Erythroblast (primary cell): ENCODE measurements at regions not wholly inside any gene's neighbourhood (a gene's known extent, or its start where the extent isn't known, plus 50 kb on each side); places are given as distances from the start of the nearest gene placed in this dataset.
A peak's percentile ranks its signal among the peaks of the same experiment; 100 is the strongest.
"Not testable (repeated sequence)": the region's sequence is repeated elsewhere in the genome, so short reads cannot be mapped to it uniquely, and the experiment has no call there.

Experiments
- DNase-seq, 2 experiments: peaks; one replicate each; lab custom pipeline; 2025; lab: John Stamatoyannopoulos, UW
- GATA1 ChIP-seq: IDR thresholded peaks from 2 replicates; pipeline ENCODE4 v1.6.1; 2011; ENCODE audit warnings: low read depth, mild to moderate bottlenecking, control low read depth, low read length, moderate library complexity
- POLR2A ChIP-seq: IDR thresholded peaks from 2 replicates; pipeline ENCODE4 v1.6.1; 2011; ENCODE audit warnings: mild to moderate bottlenecking, low read length

- DNase-seq: no peak
- TF ChIP-seq GATA1 (no peak), POLR2A (no peak)
Measured at GRCh38 chr1:187038784-187039183, 210.0 kb downstream of the PLA2G4A start.

DNA sequence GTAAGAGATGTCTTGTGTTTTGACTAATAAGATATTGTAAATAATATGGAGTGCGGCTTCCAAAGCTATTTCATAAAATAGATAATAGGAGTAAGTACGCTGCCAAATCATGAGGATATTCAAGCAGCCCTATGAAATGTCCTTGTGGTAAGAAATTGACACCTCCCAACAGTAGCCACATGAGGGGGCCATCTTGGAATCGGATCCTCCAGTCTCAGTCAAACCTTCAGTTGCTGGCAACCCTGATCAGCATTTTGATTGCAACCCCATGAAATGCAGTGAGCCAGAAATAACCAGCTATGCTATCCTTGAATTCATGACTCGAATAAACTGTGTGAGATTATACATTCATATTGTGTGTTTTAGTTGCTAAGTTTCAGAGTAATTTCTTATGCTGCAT, 212.4 kb downstream of the PLA2G4A start:
- TF ChIP-seq POLR2A (no peak), GATA1 (no peak)
- no peak for DNase-seq

DNA sequence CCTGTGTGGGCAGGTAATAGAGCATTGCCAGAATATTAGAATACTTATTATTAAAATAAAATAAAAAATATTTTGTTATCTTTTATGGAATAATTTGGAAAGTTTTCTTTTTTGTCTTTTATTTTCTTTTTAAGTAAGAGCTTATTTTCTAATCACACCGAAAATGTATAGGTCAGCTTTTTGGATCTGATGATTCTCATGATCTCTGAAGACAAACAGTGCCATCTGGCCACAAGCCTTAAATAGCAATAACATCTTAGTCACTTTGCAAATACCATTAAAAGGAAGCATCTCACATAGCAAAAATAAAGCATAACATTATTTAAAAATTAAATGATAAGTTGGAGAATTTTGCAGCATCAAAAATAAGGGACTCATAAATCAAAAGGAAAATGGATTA, 213.8 kb downstream of the PLA2G4A start:
- no peak for DNase-seq
- no peak for TF ChIP-seq GATA1
- TF ChIP-seq POLR2A: no peak

GRCh38 chr1:187043433-187043832, 214.7 kb downstream of the PLA2G4A start:
- not testable (repeated sequence) for DNase-seq

GRCh38 chr1:187044411-187044810, 215.7 kb downstream of the PLA2G4A start:
- TF ChIP-seq GATA1 (no peak), POLR2A (no peak)
- no peak for DNase-seq

DNA sequence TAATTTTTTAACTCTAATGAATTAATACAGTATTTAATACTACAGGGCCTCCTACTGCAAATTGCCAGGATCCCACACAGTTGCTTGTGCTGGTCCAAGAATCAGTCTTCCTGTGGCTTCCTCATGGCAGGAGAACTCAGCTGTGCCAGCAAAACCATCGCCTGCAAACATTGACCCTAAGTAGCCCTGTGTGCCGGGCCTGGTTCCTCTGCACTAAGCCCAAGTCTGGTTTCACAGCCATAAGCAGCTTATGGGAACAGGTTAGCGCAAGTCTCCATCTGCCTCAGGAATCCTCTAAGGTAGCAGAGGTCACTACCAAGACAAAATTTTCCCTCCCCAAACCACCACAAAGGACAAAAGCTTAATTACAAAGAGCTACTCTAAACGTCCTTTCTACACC, 216.6 kb downstream of the PLA2G4A start:
- DNase-seq: no peak
- TF ChIP-seq GATA1 (no peak), POLR2A (no peak)

- no peak for DNase-seq
- TF ChIP-seq GATA1 (no peak), POLR2A (no peak)
Measured at GRCh38 chr1:187046293-187046692, 217.5 kb downstream of the PLA2G4A start.

DNA sequence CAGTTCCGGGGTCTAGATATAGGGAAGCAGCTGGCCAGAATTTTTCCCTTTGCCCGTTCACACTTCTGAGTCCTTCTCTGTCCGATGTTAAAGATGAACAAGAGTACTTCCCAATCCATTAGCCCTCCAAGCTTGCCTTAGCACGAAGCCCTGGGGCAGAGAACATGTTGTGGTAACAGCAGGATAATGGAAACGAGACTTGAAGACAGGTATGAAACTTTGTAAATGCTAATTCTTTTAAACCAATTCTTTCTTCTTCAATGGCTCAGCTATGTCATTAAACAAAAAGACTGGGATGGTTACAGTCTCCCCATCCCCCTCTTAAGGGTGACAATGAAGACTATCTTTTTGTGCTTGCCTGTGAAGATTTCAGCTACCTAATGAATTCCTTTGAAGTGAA, 218.5 kb downstream of the PLA2G4A start:
- DNase-seq: no peak
- TF ChIP-seq GATA1 (no peak), POLR2A (no peak)

- peak; percentile 45 to 66 for DNase-seq
- TF ChIP-seq POLR2A (no peak), GATA1 (no peak)
Measured at GRCh38 chr1:187051618-187052232, 223.0 kb downstream of the PLA2G4A start.

DNA sequence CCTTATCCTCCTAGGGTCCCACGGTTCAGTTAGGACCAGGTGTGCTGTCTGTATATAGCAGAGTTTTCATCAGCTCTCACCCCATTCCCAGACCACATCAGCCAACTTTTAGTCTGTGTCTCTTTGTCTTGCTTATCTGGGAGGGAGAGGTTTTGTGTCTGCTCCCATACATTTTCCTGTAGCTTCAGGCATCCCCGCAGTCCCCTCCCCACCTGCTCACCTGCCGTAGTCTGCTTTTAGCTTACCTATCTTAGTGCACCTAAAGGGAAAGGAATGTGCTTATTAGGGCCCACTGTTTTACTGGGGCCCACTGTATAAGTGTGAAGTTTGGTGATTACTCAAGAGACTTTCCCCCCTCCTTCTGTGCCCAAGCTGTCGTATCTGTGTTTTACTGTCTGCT, 225.1 kb downstream of the PLA2G4A start:
- no peak for DNase-seq
- no peak for TF ChIP-seq GATA1
- no peak for TF ChIP-seq POLR2A

GRCh38 chr1:187054862-187055757, 226.4 kb downstream of the PLA2G4A start:
- TF ChIP-seq GATA1 (no peak), POLR2A (no peak)
- no peak for DNase-seq

DNA sequence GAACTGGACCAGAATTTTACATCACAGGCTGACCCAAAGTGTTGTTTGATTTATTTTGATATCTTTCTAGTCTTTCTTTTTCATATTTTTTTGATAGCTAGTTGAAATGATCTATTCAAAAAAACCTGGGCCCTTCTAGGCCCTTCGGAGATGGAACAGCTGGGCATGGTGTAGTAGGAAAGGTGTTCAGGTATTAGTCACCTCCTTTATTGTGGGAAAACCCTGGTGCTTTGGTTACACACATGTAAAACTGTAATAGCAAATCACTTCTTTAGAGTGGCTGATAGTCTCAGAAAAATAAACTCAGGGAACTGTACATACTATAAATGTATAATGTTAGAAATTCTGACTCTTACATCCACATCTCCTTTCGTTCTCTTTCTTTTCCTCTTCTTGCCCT, 234.5 kb downstream of the PLA2G4A start:
- TF ChIP-seq POLR2A (no peak), GATA1 (no peak)
- DNase-seq: no peak

GRCh38 chr1:187067160-187067559, 238.4 kb downstream of the PLA2G4A start:
- DNase-seq: no peak
- TF ChIP-seq POLR2A: no peak
- no peak for TF ChIP-seq GATA1

DNA sequence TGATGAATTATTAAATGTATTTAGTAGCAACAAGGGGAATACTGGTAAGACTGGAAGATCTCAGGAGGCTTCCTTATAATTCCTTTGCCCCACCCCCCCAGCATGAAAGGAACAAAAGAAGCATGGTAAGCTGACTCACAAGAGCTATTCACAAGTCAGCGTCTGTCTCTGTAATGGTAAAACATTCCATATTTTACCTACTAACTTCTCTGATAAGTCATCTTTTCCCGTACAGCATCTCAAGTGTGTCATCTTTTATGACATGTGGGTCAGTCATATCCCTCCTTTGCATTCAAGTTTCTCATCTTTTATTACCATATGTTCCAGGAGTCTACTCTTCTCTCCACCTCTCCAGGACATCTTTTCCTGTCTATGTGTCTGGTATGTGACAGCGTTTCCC, 241.3 kb downstream of the PLA2G4A start:
- TF ChIP-seq GATA1 (no peak), POLR2A (no peak)
- DNase-seq: no peak

GRCh38 chr1:187072262-187073034, 243.7 kb downstream of the PLA2G4A start:
- DNase-seq: peak; percentile 30 to 35
